DMS114 treated with DMSO at 0.1 percent for 48 hours (cell line): ENCODE measurements at regions not wholly inside any gene's neighbourhood (a gene's known extent, or its start where the extent isn't known, plus 50 kb on each side); places are given as distances from the start of the nearest gene placed in this dataset.

ENCODE experiments used
- DNase-seq: peaks from one replicate; lab custom pipeline; 2025; ENCODE audit not compliant: unreplicated experiment; lab: John Stamatoyannopoulos, UW

DNA sequence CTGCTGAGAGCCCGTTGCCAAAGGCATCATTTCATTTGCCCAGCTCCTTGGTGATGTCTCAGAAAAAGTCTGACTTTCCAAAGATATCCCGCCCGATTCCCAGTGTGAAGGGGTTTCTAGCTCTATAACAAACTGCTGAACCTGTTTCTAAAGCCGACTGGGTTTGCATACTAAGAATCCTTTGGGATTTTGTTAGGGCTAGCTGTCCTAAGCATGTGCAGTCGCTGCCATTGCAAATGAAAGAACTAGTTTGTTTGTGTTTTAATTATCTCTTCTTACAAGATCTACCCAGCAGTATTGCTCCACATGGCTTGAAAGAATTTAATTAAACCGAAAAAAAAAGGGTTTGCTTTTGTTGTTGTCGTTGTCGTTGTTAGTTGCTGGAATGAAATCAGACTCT, 476.6 kb downstream of the GATA3 start:
- DNase-seq, result no peak

DNA sequence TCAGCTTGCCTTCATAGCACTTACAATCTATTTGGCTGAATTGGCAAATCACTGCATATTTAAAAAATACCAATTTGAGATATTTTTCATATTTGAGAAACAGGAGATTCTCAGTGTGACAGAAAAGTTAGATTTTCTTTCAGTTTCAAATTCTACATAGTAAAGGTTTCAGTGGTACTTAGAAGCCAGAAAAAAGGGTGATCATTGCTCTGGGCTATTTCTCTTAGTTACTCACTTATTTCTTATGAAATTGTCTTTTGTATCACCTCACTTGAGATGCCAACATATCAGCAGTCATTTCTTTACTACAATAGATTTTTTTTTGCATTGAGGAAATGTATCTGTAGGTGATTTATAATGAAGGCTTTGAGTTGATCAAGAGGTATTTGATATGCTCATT, 478.2 kb downstream of the GATA3 start:
- DNase-seq, result no peak

DNA sequence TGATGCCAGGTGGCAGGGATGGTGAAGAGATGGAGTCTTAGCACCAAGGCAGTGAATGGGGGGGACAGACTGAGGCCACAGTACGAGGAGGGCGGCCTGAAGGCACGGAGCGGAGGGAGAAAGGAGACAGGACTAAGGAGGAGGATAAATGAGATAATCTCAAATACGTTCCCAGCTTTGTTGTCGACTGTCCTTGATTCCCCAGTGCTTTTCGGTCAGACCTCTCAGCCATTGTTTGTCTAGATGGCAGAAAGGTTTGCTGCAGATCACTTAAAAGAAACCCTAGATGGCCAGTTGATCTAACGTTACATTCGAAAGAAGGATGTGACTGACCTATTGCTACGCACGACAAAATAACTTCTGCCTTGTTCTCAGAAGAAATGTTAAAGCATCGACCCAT, 479.0 kb downstream of the GATA3 start:
- no peak for DNase-seq

DNA sequence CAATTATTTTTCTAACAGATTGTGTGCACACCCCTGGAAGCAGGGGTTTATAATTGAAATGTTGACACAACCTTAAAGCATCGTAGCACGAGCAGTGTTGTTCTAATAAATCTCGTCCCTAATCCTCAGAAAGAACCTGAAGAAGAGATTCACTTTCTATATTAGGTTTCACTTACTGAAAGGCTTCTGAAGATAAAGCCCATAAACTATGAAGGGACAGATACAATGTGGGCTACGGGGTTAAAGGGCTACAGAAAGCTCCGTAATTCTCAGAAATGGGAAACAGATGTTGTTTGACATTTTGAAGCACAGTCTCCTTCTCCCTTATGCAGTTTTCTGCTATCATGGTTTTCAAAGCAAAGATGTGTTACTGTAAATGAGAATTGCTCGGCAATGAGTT, 479.6 kb downstream of the GATA3 start:
- DNase-seq, result no peak

DNA sequence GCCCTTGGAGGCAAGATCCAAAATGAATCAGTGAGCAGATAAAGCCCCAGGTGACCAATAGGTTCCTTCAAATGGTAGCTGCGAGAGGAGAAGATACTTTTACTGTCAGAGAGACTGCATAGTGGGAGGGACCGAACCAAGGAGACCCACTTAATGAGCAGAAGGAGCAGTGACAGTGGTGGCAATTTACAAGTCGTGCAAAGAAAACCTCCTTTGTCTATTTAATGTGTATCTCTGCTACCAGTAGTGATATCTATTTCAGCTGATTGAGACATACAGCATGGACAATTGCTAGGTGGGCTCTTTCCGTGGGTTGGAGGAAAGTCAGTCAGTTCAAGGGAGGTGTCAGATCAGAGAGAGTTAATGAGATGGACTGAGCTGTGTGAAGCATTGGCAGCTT, 480.4 kb downstream of the GATA3 start:
- no peak for DNase-seq

DNA sequence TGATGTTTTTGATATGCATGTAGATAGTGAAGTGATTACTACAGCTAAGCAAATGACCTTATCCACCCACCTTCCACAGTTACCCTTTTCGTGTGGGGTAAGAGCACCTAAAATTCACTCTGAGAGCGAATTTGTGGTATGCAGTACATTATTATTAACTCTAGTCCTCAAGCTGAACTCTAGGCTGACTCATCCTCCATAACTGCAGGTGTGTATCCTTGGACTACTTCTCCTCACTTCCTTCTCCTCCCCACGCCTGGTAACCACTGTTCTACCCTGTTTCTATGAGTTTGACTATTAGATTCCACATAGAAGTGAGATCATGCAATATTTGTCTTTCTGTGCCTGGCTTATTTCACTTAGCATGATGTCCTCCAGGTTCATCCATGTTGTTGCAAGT, 484.6 kb downstream of the GATA3 start:
- no peak for DNase-seq

DNA sequence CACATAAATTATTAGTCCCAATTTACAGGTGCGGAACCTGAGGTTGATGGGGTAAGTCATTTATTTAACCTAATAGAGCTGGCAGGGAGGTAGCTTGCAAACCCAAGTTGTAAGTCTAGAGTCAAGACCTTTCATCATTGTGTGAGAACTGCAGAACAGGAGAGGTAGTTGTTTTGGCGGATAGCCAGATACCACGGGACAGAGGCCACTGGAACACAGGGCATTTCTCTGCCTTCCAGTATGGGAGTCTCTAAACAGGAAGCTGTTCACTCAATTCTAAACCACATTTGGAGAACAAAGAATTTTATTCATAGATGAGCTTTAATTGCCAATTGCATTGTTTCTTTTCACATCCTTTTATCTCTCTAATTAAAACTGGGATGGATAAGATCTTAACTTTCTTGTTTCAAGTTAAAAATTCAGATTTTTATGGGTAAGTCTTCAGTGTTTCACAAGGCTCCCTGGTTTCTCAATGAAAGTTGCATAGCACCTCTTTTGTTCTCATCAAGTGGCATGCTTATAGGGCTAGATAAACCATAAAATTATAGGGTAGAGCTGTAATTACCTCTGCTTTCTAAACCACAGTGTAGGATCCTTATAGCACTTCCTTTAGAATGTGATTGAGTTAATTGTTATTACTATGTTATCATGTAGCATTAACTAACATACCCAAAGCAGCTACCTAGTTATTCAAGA, 489.0 kb downstream of the GATA3 start:
- DNase-seq, result no peak

DNA sequence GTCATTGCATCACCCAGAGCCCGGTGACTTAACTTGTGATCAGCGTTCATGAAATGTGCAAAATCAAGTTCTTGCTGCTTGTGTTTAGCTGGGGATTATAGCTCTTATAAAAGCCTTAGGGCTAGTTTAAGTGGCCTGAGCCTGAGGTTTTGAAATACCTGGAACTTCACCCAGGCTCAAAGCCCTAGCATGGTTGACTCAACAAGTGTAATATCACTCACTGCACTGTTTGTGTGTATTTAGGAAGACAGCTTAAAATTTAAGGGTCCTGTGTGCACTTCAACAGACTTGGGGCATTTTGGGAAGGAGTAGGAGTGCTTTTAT, 489.5 kb downstream of the GATA3 start:
- no peak for DNase-seq

DNA sequence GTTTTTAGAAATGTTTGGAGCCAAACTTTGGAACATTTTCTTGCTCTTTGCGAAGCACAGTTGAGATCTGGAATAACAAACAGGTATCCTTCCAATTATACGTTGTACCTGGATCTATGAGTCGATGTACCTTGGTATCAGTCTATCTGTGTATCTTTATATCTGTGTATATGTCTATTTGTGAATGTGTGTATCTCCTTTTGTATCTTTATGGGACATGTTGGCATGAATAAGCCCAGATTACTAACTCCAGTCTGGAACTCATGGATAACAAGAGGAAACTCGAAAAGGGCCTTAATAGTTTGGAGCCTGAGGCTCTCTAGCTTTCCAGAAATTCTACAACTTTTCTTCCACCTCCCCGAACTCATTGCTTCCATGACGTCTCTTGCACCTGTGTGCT, 490.0 kb downstream of the GATA3 start:
- DNase-seq, result no peak

DNA sequence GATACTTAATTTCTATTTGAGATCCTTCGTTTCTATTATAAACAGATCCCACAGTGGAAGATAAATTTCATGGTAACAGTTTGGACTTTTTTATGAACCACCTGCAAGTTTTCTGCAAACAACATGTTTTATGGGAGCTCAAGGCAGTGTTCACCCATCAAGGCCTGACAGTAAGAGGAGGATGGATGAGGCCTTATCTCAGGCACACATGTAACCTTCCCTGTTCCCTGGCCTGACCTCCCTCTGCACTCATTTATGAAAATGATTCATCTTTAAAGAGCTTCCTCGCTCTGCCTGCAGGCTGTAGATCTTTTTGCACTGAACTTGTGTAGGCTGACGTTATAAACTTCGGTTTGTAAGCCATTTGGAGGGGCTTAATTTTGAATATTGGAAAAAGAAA, 500.1 kb downstream of the GATA3 start:
- DNase-seq, result no peak

DNA sequence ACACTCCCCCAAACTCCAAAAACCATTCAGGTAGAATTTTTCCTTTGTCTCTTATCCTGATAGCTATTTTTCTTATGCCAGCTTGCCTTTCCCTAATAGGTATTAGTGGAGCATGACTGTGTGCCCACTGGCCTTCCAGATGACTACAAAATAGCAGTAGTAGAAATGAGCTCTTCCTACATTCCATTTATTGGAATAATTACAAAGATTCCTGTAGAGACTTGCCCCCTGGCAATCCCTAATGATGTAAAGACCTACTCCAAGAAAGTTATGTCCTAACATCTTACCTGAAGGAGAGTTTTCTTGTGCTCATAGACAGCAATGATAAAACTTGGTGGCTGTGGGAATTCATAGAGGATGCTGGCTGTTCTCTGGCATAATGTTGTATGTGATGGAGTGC, 501.8 kb downstream of the GATA3 start:
- no peak for DNase-seq

DNA sequence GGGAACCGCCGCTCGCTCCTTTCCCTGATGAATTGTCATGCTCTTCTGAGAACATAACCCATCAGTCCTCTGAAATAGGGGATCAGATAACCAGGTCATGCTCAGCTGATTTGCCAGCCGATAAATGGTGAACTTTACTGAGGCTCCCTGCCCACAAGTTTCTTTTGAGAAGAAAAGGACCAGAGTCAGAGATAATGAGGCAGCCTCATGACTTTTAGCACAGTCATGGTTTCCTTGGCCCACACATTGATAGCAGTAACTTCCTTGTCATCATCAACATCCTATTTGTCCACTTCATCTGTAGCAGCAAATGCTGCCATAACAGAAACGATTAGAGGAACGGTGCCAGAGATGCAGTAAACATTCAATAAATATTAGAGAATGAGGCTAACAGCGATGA, 509.0 kb downstream of the GATA3 start:
- DNase-seq, result no peak

DNA sequence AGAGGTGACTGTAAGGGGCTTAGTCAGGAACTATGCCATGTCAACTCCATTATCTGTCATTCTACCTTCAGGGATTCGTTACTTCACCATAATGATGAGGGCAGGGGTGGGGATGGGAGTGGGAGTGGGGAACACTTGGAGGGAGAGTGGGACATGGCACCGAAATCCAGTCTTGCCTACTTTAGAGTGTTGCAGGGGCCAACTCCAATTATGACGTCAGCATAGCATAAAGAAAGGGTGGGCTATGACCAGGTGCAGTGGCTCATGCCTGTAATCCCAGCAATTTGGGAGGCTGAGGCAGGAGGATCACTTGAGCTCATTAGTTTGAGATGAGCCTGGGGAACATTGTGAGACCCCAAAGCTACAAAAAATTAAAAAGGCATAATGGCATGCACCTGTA, 512.2 kb downstream of the GATA3 start:
- DNase-seq, result no peak

DNA sequence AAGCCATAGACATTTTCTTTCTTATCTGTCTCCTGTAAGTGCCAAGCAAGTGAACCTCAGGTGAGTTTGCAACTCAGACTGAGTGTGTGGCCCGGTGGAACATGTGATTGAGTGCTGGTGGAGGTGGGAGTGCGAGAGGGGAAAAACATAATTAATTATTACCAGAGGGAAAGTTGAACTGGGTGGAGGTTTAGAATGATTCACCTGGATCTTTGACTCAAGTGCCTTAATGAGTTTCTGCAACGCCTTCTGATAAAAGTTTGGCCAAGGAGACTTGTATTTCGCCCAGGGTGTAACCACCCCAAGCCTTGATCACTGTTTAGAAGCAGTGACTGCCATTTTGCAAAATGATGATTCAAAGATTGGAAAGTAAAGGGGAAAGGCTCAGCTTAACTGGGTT, 513.9 kb downstream of the GATA3 start:
- DNase-seq, result no peak

DNA sequence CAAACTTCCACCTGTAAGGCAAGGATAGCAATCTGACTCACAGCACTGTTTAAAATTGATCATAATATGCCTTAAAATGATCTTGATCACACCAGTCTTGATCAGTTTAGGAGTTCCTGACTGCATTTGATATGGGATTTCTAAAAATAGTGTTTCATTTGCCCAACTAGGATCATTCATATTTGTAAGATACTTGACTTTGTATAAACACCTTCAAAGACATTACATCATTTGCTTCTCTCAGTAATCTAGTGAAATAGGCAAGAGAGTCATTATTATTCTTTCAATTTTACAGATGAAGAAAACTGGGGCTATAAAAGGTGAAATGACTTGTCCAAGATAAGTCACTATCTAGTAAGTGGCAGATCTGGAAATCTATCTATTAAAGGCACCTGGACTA, 521.1 kb downstream of the GATA3 start:
- DNase-seq, result no peak

DNA sequence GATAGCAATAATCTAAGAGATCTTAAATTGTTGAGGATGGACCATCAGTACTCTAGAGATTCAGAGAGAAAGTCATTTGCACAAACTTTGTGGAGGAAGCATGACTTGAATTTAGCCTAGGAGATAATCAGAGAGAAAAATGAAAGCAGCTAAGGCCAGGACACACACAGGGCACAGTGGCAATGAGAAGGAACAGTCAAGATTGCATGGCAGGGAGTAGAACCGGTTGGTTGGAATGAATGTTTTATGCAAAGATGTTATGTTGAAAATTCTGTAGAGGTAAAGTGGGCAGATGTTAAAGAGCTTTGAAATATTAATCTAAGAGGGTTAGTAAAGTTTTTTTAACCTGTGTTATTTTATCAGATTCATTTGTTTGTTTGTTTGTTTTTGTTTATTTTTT, 521.8 kb downstream of the GATA3 start:
- DNase-seq, result no peak

DNA sequence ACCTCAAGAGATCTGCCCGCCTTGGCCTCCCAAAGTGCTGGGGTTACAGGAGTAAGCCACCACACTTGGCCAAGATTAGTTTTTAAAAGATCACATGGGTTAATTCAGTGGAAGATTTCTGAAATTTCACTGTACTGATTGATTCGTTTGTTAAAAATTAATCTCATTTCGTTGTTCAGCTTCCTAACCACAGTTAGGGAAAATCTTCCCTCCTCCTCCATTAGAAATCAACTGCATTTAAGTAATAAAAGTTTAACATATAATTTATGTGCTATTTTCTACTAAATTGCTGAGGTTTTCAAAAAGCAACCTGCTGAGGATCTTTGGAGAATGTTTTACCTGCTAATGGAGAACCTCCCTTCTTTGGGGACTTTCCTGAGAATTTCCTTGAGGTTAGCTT, 522.4 kb downstream of the GATA3 start:
- DNase-seq, result no peak

DNA sequence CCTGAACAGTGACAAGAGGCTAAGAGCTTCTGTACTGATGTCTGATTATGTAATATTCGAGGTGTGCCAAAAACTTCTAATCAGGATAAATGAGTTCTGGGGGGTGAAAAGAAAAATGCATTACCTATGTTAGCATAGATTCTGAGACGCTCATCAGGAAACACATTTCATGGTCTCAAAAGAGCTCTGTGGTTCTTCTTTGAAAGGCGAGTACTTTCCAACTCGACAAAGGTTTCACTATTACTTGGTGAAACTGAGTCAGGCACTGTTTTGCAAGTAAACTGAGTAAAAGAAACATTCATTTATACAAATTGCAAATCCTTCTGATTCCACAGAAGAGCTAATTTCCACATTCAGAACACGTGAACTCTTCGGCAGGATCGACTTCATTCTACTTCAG, 523.2 kb downstream of the GATA3 start:
- DNase-seq, result no peak

DNA sequence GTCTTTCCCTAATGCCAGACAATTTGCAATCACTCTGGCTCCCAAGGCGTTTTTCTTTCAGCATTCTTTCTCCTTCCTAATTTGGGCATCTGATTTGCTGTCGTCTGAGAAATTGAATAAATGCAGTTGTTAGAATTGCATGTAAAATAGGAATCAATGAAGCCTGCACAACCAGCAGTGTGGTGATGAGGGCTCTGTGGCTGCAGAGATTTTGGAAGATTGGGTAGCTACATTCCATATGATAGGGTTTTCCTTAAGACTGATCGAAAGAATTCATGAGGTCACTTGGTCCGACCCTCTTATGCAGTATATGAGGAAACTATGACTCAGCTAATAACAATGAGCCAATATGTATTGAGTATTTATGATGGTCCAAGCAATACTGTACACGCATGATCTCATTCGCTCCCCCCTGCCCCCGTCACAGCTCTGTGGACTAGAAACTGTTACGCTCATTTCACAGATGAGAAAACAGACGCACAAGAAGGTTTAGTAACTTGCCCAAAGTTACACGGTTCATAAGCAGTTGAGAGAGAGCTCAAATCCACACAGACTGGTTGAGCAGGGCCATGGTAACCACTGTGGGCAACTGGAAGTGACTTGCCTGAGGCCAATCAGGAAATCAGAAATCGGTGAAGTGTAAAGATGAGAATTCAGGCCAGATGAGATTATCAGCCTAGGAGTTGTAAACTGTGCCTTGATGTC, 527.2 kb downstream of the GATA3 start:
- DNase-seq, result no peak

DNA sequence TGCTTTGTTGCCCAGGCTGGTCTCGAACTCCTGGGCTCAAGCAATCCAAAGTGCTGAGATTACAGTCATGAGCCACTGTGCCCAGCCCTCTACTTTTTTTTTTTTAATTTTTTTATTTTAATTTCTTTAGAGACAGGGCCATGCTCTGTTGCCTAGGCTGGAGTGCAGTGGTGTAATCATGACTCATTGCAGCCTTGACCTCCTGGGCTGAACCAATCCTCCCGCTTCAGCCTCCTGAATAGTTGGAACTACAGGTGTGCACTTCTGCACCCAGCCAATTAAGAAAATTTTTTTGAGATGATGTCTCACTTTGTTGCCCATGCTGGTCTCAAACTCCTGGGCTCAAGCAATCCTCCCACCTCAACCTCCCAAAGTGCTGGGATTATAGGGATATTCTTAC, 528.6 kb downstream of the GATA3 start:
- DNase-seq, result no peak

DNA sequence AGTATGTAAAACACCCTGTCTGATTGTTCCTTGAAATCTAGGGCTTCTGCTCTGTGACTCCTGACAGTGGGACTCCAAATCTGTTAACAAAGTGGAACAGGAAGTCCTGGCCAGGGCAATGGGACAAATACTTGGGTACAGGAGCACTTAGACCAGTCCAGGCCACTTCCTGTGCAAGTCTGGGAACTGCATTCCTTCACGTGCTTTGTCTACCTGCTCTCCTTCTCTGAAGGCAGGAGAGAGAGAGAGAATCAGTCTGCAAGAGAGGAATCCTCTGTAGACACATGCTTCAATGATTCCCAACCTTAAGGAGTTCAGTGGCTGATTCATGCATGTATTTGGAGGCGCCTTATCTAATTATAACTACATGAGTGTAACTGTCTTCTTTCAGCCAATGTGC, 530.2 kb downstream of the GATA3 start:
- DNase-seq, result no peak

DNA sequence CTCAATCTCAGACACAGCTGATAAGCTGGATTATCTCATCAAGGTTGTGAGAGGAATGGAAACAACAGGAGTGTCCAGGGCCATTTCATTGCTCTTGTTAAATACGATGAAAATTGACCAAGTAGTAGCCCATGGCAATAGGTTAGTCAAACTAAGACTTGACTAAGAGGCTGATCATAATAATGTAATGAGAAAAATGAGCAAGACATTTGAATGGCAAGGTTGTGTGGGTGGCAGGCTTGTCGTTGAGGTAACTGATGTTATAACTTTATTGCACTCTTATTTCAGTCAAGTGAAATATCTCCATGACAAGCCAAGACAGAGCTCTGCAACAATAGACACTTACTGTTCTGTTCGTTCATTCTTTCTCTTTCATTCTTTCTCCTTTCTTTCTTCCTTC, 532.0 kb downstream of the GATA3 start:
- DNase-seq, result no peak

DNA sequence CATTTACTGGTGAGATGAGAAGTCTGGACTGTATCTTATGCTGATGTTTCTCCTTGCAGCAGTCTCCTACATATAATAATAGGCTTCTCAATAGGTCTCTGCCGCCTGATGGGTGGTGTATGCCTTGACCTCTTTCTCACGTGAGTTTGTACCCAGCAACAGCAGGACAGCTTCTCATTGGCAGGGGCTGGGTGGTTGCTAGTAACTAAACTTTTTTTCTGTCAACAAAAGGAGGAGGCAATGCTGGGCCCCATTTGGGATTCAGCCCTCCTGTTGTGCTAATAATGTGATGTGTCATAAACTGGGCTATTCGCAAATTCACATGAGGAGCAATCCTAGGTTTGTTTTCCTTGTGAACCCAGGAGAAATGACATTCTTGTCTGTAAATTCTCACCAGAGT, 533.6 kb downstream of the GATA3 start:
- no peak for DNase-seq
